Smooth muscle cell (in vitro differentiated cells): ENCODE measurements at regions not wholly inside any gene's neighbourhood (a gene's known extent, or its start where the extent isn't known, plus 50 kb on each side); places are given as distances from the start of the nearest gene placed in this dataset.

Experiments
- DNase-seq: peaks from one replicate; lab custom pipeline; 2025; ENCODE audit not compliant: unreplicated experiment; lab: John Stamatoyannopoulos, UW
- H2AFZ ChIP-seq: fragments of 200-600 bp; sonication (generic); 2 replicates; pipeline ENCODE4 v1.6.0; 2016; ENCODE audit warnings: antibody characterized with exemption, low read depth, mild to moderate bottlenecking
- H3F3A ChIP-seq: fragments of 200-600 bp; sonication (generic); 2 replicates; pipeline ENCODE4 v1.6.0; 2017; ENCODE audit warnings: antibody characterized with exemption, low read depth
- H3K27ac ChIP-seq: fragments of 200-600 bp; sonication (generic); 2 replicates; pipeline ENCODE4 v1.5.1; 2016; ENCODE audit warnings: low read depth, mild to moderate bottlenecking
- H3K27me3 ChIP-seq: fragments of 200-600 bp; sonication (generic); 2 replicates; pipeline ENCODE4 v1.6.1; 2016; ENCODE audit warnings: low read depth, mild to moderate bottlenecking
- H3K36me3 ChIP-seq: fragments of 200-600 bp; sonication (generic); 2 replicates; pipeline ENCODE4 v1.5.1; 2016; ENCODE audit warnings: low read depth
- H3K4me1 ChIP-seq: fragments of 200-600 bp; sonication (generic); 2 replicates; pipeline ENCODE4 v1.5.1; 2016; ENCODE audit warnings: low read depth
- H3K4me2 ChIP-seq: fragments of 200-600 bp; sonication (generic); 2 replicates; pipeline ENCODE4 v1.6.0; 2016; ENCODE audit warnings: mild to moderate bottlenecking
- H3K4me3 ChIP-seq: fragments of 200-600 bp; sonication (generic); 2 replicates; pipeline ENCODE4 v1.5.1; 2016; ENCODE audit warnings: mild to moderate bottlenecking
- H3K79me2 ChIP-seq: fragments of 200-600 bp; sonication (generic); 2 replicates; pipeline ENCODE4 v1.6.0; 2016; ENCODE audit warnings: low read depth, mild to moderate bottlenecking
- H3K9ac ChIP-seq: fragments of 200-600 bp; sonication (generic); 2 replicates; pipeline ENCODE4 v1.6.0; 2016; ENCODE audit warnings: low read depth
- H3K9me3 ChIP-seq: fragments of 200-600 bp; sonication (generic); replicated peaks from 2 replicates; pipeline ENCODE4 v1.5.1; 2016; ENCODE audit warnings: low read depth
- H4K20me1 ChIP-seq: fragments of 200-600 bp; sonication (generic); 2 replicates; pipeline ENCODE4 v1.6.0; 2016; ENCODE audit warnings: low read depth
- WGBS: methylation state at CpG from one replicate; pipeline ENCODE4 v1.1.7; 2016; ENCODE audit warnings: low lambda C conversion rate; 5-methylcytosine and 5-hydroxymethylcytosine counted together
- TF ChIP-seq, protein P1 (sequence below): fragments of 200-600 bp; sonication (generic); IDR thresholded peaks from 2 replicates; pipeline ENCODE4 v1.5.1; 2017; ENCODE audit warnings: borderline replicate concordance, mild to moderate bottlenecking, antibody characterized with exemption; ENCODE audit not compliant: insufficient read depth, poor library complexity, severe bottlenecking

DNA sequence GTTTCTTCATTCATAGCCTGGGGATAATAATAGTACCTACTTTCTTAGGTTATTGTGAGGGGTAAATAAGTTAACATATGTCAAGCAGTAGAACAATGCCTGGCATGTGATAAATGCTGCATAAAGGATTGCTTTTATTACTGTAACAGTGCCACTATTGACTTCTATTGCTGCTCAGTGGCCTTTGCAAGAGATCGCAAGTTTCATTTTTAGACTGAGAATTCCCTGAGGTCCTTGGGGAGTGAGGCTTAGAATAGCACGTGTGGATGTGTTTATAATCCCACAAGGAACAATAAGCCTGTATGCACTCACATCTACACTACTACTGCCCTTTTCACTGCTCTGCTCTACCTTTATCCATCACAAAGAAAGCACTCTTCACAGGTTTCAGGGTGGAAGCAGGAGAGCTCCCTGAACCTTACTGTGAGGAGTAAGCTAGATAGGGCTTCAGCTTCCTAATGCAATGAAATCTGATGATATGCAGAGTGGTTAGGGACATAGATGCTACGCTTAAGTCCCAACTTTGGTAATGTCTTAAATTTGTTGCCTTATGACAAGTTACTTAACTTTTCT lies 302.6 kb downstream of the SNAPC1 start:
- no peak for DNase-seq
- no peak overlapping the region for H3K27ac ChIP-seq
- 55% methylated on average over 3 of the region's 3 CpGs for WGBS
- H3K27me3 ChIP-seq = no peaks in the 10 kb centered on the region
- H3K4me2 ChIP-seq = no peak overlapping the region
- TF ChIP-seq, protein P1, sequence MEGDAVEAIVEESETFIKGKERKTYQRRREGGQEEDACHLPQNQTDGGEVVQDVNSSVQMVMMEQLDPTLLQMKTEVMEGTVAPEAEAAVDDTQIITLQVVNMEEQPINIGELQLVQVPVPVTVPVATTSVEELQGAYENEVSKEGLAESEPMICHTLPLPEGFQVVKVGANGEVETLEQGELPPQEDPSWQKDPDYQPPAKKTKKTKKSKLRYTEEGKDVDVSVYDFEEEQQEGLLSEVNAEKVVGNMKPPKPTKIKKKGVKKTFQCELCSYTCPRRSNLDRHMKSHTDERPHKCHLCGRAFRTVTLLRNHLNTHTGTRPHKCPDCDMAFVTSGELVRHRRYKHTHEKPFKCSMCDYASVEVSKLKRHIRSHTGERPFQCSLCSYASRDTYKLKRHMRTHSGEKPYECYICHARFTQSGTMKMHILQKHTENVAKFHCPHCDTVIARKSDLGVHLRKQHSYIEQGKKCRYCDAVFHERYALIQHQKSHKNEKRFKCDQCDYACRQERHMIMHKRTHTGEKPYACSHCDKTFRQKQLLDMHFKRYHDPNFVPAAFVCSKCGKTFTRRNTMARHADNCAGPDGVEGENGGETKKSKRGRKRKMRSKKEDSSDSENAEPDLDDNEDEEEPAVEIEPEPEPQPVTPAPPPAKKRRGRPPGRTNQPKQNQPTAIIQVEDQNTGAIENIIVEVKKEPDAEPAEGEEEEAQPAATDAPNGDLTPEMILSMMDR = no peak
- no peaks in the 10 kb centered on the region for H3K79me2 ChIP-seq
- no peak overlapping the region for H3K9ac ChIP-seq
- no peak overlapping the region for H3K4me3 ChIP-seq
- no peaks in the 10 kb centered on the region for H3K4me1 ChIP-seq
- no peaks in the 10 kb centered on the region for H4K20me1 ChIP-seq
- H3K36me3 ChIP-seq = no peaks in the 10 kb centered on the region
- no peaks in the 10 kb centered on the region for H3F3A ChIP-seq
- no peaks in the 10 kb centered on the region for H3K9me3 ChIP-seq
- H2AFZ ChIP-seq = no peak overlapping the region

DNA sequence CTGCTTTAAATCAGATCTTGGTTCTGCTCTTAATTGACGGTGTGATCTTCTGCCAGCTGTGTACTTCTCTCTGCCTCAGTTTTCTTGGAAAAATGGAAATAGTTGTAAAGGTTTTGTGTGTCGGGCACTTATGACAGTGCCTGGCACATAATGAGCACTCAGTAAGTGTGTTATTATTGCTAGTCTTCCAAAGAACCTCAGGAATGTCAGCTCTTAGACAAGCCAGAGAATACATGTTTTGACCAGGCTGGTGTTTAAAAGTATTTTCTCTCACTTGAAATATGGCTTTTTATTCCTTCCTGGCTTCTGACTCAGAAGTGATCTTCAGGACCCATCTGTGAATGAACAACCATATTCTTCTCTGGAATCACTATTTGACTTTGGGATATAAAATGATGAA lies 304.1 kb downstream of the SNAPC1 start:
- TF ChIP-seq, protein P1 = no peak
- H3K9me3 ChIP-seq = no peaks in the 10 kb centered on the region
- H2AFZ ChIP-seq = no peak overlapping the region
- H3K4me1 ChIP-seq = no peaks in the 10 kb centered on the region
- H3K27me3 ChIP-seq = no peaks in the 10 kb centered on the region
- no peak overlapping the region for H3K4me2 ChIP-seq
- H3K4me3 ChIP-seq = no peak overlapping the region
- no peaks in the 10 kb centered on the region for H3F3A ChIP-seq
- no peak for DNase-seq
- no peaks in the 10 kb centered on the region for H4K20me1 ChIP-seq
- WGBS = 81% methylated on average over 2 of the region's 2 CpGs
- H3K79me2 ChIP-seq = no peaks in the 10 kb centered on the region
- H3K9ac ChIP-seq = no peak overlapping the region
- no peaks in the 10 kb centered on the region for H3K36me3 ChIP-seq
- no peak overlapping the region for H3K27ac ChIP-seq

DNA sequence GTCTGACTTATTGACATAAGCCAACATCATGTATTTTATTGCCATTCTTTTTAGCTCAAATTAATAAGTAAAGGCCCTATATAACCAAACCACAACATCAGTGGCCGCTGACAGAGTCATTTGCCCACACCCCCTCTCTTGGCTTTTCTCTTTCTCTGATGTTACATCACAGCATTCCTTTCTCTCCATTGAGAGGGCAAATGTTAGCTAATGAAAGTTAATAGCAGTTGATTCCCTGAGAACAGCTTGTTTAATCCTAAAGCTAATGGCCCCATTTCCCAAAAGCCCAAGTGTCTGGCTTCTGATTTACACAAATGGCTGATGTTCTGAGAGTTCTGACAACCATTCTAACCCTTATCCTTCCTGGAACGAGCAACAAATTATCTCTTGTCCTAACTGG lies 308.8 kb downstream of the SNAPC1 start:
- Histone ChIP-seq H3K9ac (no peak overlapping the region), H4K20me1 (no peaks in the 10 kb centered on the region), H3K27me3 (no peaks in the 10 kb centered on the region), H2AFZ (no peak overlapping the region), H3K4me1 (no peaks in the 10 kb centered on the region), H3K9me3 (no peaks in the 10 kb centered on the region), H3K4me2 (no peak overlapping the region), H3K79me2 (no peaks in the 10 kb centered on the region), H3K36me3 (no peaks in the 10 kb centered on the region), H3F3A (no peaks in the 10 kb centered on the region), H3K27ac (no peak overlapping the region), H3K4me3 (no peak overlapping the region)
- WGBS = 52% methylated on average over 2 of the region's 2 CpGs
- TF ChIP-seq, protein P1 = no peak
- no peak for DNase-seq

DNA sequence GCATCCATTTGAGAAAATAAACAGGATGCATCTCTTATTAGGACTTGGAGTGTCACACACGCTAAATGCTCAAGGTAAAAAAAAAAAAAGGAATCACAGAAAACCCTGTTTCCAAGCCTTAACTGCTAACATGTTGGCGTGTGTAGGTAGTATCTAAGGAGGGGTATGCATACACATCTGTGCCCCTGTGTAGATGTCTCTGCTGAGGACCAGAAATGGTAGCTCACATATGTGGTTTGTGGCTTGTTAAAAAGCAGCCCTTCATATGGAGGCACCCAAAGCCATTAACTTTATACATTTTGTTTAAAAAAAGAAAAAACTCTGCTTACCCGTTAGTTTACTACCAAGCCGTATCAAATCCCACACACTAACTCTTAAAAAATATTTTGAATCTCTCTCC lies 314.1 kb downstream of the SNAPC1 start:
- 91% methylated on average over 4 of the region's 4 CpGs for WGBS
- Histone ChIP-seq H3K4me1 (no peaks in the 10 kb centered on the region), H3K79me2 (no peaks in the 10 kb centered on the region), H4K20me1 (no peaks in the 10 kb centered on the region), H3K36me3 (no peaks in the 10 kb centered on the region), H3F3A (no peaks in the 10 kb centered on the region), H3K27me3 (no peaks in the 10 kb centered on the region), H3K9ac (no peak overlapping the region), H3K4me2 (no peak overlapping the region), H3K4me3 (no peak overlapping the region), H2AFZ (no peak overlapping the region), H3K9me3 (no peaks in the 10 kb centered on the region), H3K27ac (no peak overlapping the region)
- TF ChIP-seq, protein P1 = no peak
- DNase-seq = no peak
